IMR-90 (cell line): ENCODE measurements at regions not wholly inside any gene's neighbourhood (a gene's known extent, or its start where the extent isn't known, plus 50 kb on each side); places are given as distances from the start of the nearest gene placed in this dataset.

Experiments
- ATAC-seq: fragments of 200-7000 bp; cut with Tn5 transposase; 2 replicates; pipeline ENCODE4 v1.9.1; 2020; ENCODE audit warnings: low read depth, mild to moderate bottlenecking, moderate library complexity
- BruUV-seq: library from RNA; stranded (reverse); fragments of 400-500 nt; replicated peaks from 2 replicates; lab custom pipeline; 2021; lab: Mats Ljungman, UMichigan
- CTCF ChIA-PET: fragments of 300-600 bp; formaldehyde crosslinking; extraction: SDS; loops from one replicate; lab custom pipeline; 2021; ENCODE audit warnings: antibody characterized with exemption; lab: Yijun Ruan, JAX
- POLR2A ChIA-PET: fragments of 300-600 bp; sonication (Branson Sonifier 250); formaldehyde crosslinking; loops from one replicate; lab custom pipeline; 2022; ENCODE audit warnings: antibody characterized with exemption; ENCODE audit not compliant: unreplicated experiment; lab: Charles Lee
- DNase-seq: peaks from one replicate; pipeline ENCODE4 v3.0.0; 2013
- H2AFZ ChIP-seq: replicated peaks from 2 replicates; pipeline ENCODE3; 2013; ENCODE audit warnings: low read length, mild to moderate bottlenecking; ENCODE audit not compliant: poor library complexity
- H2AK5ac ChIP-seq: 2 replicates; pipeline ENCODE4 v1.6.1; 2013; ENCODE audit warnings: low read depth, low read length, inconsistent platforms
- H2AK9ac ChIP-seq: replicated peaks from 2 replicates; pipeline ENCODE3; 2013; ENCODE audit warnings: mild to moderate bottlenecking, low read depth, low read length, moderate library complexity; ENCODE audit not compliant: poor library complexity
- H2BK120ac ChIP-seq: 2 replicates; pipeline ENCODE4 v1.6.1; 2013; ENCODE audit warnings: low read depth, low read length, inconsistent platforms
- H2BK15ac ChIP-seq: 3 replicates; pipeline ENCODE4 v1.6.1; 2013; ENCODE audit warnings: low read depth, low read length, inconsistent platforms
- H2BK20ac ChIP-seq: 2 replicates; pipeline ENCODE4 v1.6.1; 2013; ENCODE audit warnings: low read depth, mild to moderate bottlenecking, inconsistent platforms, low read length, moderate library complexity
- H2BK5ac ChIP-seq: 2 replicates; pipeline ENCODE4 v1.6.1; 2013; ENCODE audit warnings: mild to moderate bottlenecking, low read depth, low read length, inconsistent platforms; ENCODE audit not compliant: poor library complexity, severe bottlenecking
- H3K14ac ChIP-seq: replicated peaks from 2 replicates; pipeline ENCODE4 v1.6.1; 2013; ENCODE audit warnings: low read depth, low read length, inconsistent platforms
- H3K18ac ChIP-seq: 2 replicates; pipeline ENCODE4 v1.6.1; 2013; ENCODE audit warnings: low read depth, low read length, control low read depth
- H3K23ac ChIP-seq: 2 replicates; pipeline ENCODE4 v1.6.1; 2013; ENCODE audit warnings: low read depth, low read length, inconsistent platforms
- H3K27ac ChIP-seq: 2 replicates; pipeline ENCODE4 v1.5.1; 2013; ENCODE audit warnings: mild to moderate bottlenecking, control low read depth, low read length; ENCODE audit not compliant: insufficient read depth
- H3K27me3 ChIP-seq: 2 replicates; pipeline ENCODE4 v1.6.1; 2013; ENCODE audit warnings: low read length; ENCODE audit not compliant: control insufficient read depth, insufficient read depth
- H3K36me3 ChIP-seq: 2 replicates; pipeline ENCODE4 v1.6.1; 2013; ENCODE audit warnings: low read length, mixed read lengths; ENCODE audit not compliant: control insufficient read depth, insufficient read depth
- H3K4ac ChIP-seq: 2 replicates; pipeline ENCODE4 v1.6.1; 2013; ENCODE audit warnings: low read depth, low read length, inconsistent platforms
- H3K4me1 ChIP-seq: 2 replicates; pipeline ENCODE4 v1.6.1; 2013; ENCODE audit warnings: low read length, mixed read lengths; ENCODE audit not compliant: control insufficient read depth, insufficient read depth
- H3K4me2 ChIP-seq: 2 replicates; pipeline ENCODE4 v1.6.1; 2013; ENCODE audit warnings: low read depth, mild to moderate bottlenecking, control low read depth, low read length, moderate library complexity
- H3K4me3 ChIP-seq: 2 replicates; pipeline ENCODE4 v1.5.1; 2013; ENCODE audit warnings: low read depth, mild to moderate bottlenecking, control low read depth, low read length, moderate library complexity; ENCODE audit not compliant: insufficient read depth
- H3K56ac ChIP-seq: 2 replicates; pipeline ENCODE4 v1.6.1; 2013; ENCODE audit warnings: low read length, inconsistent platforms; ENCODE audit not compliant: insufficient read depth; ENCODE audit errors: extremely low read depth
- H3K79me1 ChIP-seq, 2 experiments: 2 replicates each; pipeline ENCODE4 v1.6.1; 2013; ENCODE audit warnings: low read length in 2 of 2, inconsistent platforms in 1 of 2, low read depth in 1 of 2
- H3K9ac ChIP-seq: 2 replicates; pipeline ENCODE4 v1.6.1; 2013; ENCODE audit warnings: low read depth, low read length, control low read depth
- H3K9me1 ChIP-seq: 2 replicates; pipeline ENCODE4 v1.6.1; 2013; ENCODE audit warnings: low read length, inconsistent platforms; ENCODE audit not compliant: insufficient read depth
- H3K9me3 ChIP-seq: 2 replicates; pipeline ENCODE4 v1.6.1; 2013; ENCODE audit warnings: low read length; ENCODE audit not compliant: control insufficient read depth, insufficient read depth
- H4K20me1 ChIP-seq: 2 replicates; pipeline ENCODE4 v1.6.1; 2013; ENCODE audit warnings: low read length, inconsistent platforms; ENCODE audit not compliant: insufficient read depth
- H4K5ac ChIP-seq: 2 replicates; pipeline ENCODE4 v1.6.1; 2013; ENCODE audit warnings: mild to moderate bottlenecking, low read depth, low read length, control low read depth
- H4K8ac ChIP-seq, 2 experiments: 2 replicates each; pipeline ENCODE4 v1.6.1; 2013; ENCODE audit warnings: low read depth in 2 of 2, low read length in 2 of 2, control low read depth in 1 of 2, inconsistent platforms in 1 of 2
- H4K91ac ChIP-seq: 2 replicates; pipeline ENCODE4 v1.6.1; 2013; ENCODE audit warnings: low read depth, low read length, inconsistent platforms; ENCODE audit not compliant: insufficient read depth
- CEBPB ChIP-seq: IDR thresholded peaks from 2 replicates; pipeline ENCODE4 v1.6.1; 2012; ENCODE audit warnings: low read depth, low read length, improper control_type of control experiment
- MAFK ChIP-seq: IDR thresholded peaks from 2 replicates; pipeline ENCODE4 v1.6.1; 2012; ENCODE audit warnings: low read depth, low read length, improper control_type of control experiment
- WGBS, 2 experiments: methylation state at CpG; one replicate each; pipeline versions ENCODE4 v1.1.5 to v1.1.7; 2013; ENCODE audit warnings: missing lambda C conversion rate in 2 of 2; ENCODE audit not compliant: insufficient read length in 1 of 2; ENCODE audit errors: extremely low coverage in 2 of 2; 5-methylcytosine and 5-hydroxymethylcytosine counted together
- dilution Hi-C: fragments of 300-500 bp; cut with HindIII; formaldehyde crosslinking; loops from one replicate; pipeline ENCODE4 v1.14.3; 2018; ENCODE audit warnings: low sequenced_read_pairs; ENCODE audit not compliant: unreplicated experiment
- in situ Hi-C: fragments of 300-500 bp; cut with MboI; formaldehyde crosslinking; loops from 3 replicates; pipeline ENCODE4 v1.14.3; 2019; ENCODE audit warnings: low sequenced_read_pairs, inconsistent platforms, mixed read lengths
- intact Hi-C: fragments of 100-400 bp; cut with micrococcal nuclease; formaldehyde crosslinking; loops from 2 replicates; pipeline ENCODE4 v1.10.0; 2022

DNA sequence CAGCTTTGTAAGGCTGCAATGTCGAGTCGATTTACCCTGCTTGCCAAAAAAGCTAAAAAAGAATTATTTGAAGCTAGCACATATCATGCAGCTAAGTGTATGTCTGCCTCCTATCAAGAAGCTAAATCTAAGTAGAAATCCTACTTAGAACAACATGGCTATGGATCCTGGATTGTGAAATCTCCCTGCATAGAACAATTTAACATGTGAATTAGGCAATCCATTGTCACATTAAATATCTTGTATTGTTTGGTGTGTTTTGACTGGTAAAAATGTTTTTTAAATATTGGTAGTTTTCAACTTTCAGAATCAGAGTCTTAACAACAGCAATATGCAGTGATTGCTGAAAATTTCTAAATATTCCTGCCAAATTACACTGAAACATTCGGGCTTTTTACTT is 73.3 kb downstream of the SKIDA1 start:
- no CpG with 5 or more reads among the region's 3 CpGs for WGBS, 2 experiments
- Histone ChIP-seq H4K91ac (no peak overlapping the region), H3K27me3 (no peaks in the 10 kb centered on the region), H2AK9ac (no peak overlapping the region), H3K36me3 (no peaks in the 10 kb centered on the region), H3K79me1 (no peaks in the 10 kb centered on the region), H2BK5ac (no peak overlapping the region), H2AK5ac (no peak overlapping the region), H3K27ac (no peak overlapping the region), H3K4me3 (no peak overlapping the region), H4K20me1 (no peaks in the 10 kb centered on the region), H2BK120ac (no peak overlapping the region), H3K4ac (no peak overlapping the region), H4K5ac (no peak overlapping the region), H3K9ac (no peak overlapping the region), H3K56ac (no peak overlapping the region), H3K9me3 (peaks cover 4% of the 10 kb centered on the region), H3K23ac (no peak overlapping the region), H2AFZ (no peak overlapping the region), H3K4me2 (no peak overlapping the region), H2BK15ac (no peak overlapping the region), H3K9me1 (no peaks in the 10 kb centered on the region), H3K4me1 (no peaks in the 10 kb centered on the region), H4K8ac (no peak overlapping the region), H3K14ac (no peak overlapping the region), H3K18ac (no peak overlapping the region), H2BK20ac (no peak overlapping the region)
- DNase-seq: no peak
- ChIA-PET CTCF (interaction anchor here (0.5 kb wide), 1 partner anchor 17 kb away, joined by 5 read pairs; no protein-coding TSS in a partner anchor), POLR2A (no interaction called here)
- BruUV-seq: no TSS peak
- ATAC-seq: no peak
- intact Hi-C loops: no loop called here
- TF ChIP-seq CEBPB: 0 out of 2 replicates have a peak, but pooled peaks have one; percentile 28
- no peak for TF ChIP-seq MAFK
- in situ Hi-C loops: no loop called here
- dilution Hi-C loops: no loop called here
